Osteoblast (primary cell): ENCODE measurements at regions not wholly inside any gene's neighbourhood (a gene's known extent, or its start where the extent isn't known, plus 50 kb on each side); places are given as distances from the start of the nearest gene placed in this dataset.

ENCODE experiments used
- DNase-seq: peaks from one replicate; pipeline ENCODE4 v3.0.0; 2011; ENCODE audit warnings: low spot score, mixed read lengths; ENCODE audit not compliant: insufficient read length; ENCODE audit errors: missing footprints
- H2AFZ ChIP-seq: 2 replicates; pipeline ENCODE4 v1.6.0; 2011; ENCODE audit warnings: mild to moderate bottlenecking, low read length
- H3K27ac ChIP-seq: 2 replicates; pipeline ENCODE4 v1.5.1; 2011; ENCODE audit warnings: mild to moderate bottlenecking, low read depth, low read length, moderate library complexity
- H3K27me3 ChIP-seq: 2 replicates; pipeline ENCODE4 v1.6.0; 2012; ENCODE audit warnings: mild to moderate bottlenecking, control low read depth, inconsistent platforms, low read length, moderate library complexity; ENCODE audit not compliant: insufficient read depth
- H3K36me3 ChIP-seq: 2 replicates; pipeline ENCODE4 v1.5.1; 2011; ENCODE audit warnings: mild to moderate bottlenecking, low read length, control low read depth, moderate library complexity; ENCODE audit not compliant: insufficient read depth
- H3K4me1 ChIP-seq: 2 replicates; pipeline ENCODE4 v1.5.1; 2011; ENCODE audit warnings: mild to moderate bottlenecking, low read length, control low read depth, moderate library complexity; ENCODE audit not compliant: insufficient read depth
- H3K4me2 ChIP-seq: 2 replicates; pipeline ENCODE4 v1.6.0; 2011; ENCODE audit warnings: mild to moderate bottlenecking, low read length; ENCODE audit not compliant: insufficient read depth
- H3K4me3 ChIP-seq: fragments of 200-600 bp; sonication (generic); 3 replicates; pipeline ENCODE4 v1.5.1; 2012; ENCODE audit warnings: mild to moderate bottlenecking, low read length, inconsistent platforms; ENCODE audit not compliant: insufficient read depth
- H3K79me2 ChIP-seq: 2 replicates; pipeline ENCODE4 v1.6.0; 2012; ENCODE audit warnings: mild to moderate bottlenecking, low read length, control low read depth, inconsistent platforms; ENCODE audit not compliant: insufficient read depth
- H3K9me3 ChIP-seq: 2 replicates; pipeline ENCODE4 v1.5.1; 2011; ENCODE audit warnings: low read depth, low read length, control low read depth
- H4K20me1 ChIP-seq: 2 replicates; pipeline ENCODE4 v1.6.0; 2012; ENCODE audit warnings: mild to moderate bottlenecking, low read length, control low read depth; ENCODE audit not compliant: insufficient read depth
- TF ChIP-seq, protein P1 (sequence below): IDR thresholded peaks from 2 replicates; pipeline ENCODE4 v1.5.1; 2011; ENCODE audit warnings: mild to moderate bottlenecking, low read depth, low read length, moderate library complexity; ENCODE audit errors: extremely low read depth

DNA sequence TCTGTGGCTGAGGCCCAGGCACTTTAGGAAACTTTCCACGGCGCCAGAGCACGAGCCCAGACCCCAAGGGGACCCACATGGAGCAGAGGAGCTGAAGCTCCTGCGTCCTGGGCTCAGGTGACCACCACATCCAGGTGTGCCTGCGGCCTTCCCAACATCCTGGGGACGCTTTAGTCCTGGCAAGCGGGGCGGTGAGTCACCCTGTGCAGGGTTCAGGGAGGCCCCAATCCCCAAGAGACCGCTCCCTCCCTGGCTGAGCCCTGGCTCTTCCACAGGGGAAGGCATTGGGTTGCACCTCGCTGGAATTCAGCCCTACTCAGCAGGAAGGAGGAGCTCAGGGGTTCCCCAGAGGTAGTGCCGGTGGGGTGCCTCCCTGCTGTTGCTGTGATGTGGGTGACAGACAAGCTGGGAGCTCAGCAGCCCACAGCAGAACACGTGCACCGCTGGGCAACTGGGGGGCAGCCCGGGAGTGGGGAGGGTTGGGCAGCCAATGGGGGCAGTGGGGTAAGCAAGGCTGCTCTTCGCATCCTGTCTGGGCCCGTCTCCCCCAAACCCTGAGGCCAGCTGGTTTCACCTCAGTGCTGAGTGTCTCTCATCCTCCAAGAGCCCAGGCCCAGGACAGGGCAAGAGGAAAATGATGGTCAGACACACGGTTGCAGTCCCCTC lies 802.8 kb downstream of the BRD1 start:
- H3K4me3 ChIP-seq, result no peak overlapping the region

DNA sequence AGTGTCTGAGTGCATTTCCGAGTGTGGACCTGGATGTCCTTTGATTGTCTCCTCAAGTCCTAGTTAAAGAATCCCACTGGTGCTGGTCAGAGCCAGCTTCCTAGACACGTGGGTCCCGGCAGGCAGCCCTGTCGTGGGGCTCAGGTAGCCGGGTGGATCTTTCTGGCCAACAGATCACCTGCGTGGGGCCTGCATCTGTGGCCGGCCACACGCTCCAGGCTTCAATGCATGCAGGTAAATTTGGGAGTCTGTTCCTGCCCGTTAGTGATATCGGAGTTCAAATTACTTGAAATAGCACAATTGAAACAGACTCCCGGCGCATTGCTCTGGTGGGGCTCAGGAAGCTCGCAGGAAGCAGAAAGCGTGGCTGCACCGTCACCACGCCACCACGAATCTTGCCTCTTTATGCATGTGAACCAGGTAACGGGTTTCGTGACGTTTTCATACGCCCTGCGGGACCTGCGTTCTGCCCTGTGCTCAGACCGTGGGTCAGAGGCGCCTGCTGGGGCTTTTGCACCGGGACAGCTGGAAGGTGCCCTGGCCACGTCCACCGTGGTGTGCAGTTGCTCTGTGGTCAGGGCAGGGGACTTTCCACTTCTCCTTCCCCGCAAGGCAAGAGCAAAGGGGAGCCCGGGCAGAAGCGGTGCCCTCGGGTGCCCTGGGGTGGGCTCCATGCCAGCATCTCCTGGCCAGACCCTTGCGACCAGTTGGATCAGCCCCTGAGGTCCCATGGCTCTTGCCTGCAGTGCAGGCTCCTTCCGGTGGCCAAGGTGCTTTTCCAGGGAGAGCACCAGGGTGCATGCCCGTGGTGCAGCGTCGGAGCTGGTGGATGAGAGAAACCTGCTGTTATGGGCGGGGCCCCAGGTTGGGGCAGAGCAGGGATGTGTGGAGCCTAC lies 803.5 kb downstream of the BRD1 start:
- Histone ChIP-seq H3K27me3 (no peaks in the 10 kb centered on the region), H3K36me3 (no peaks in the 10 kb centered on the region), H3K9me3 (no peaks in the 10 kb centered on the region), H3K4me2 (no peak overlapping the region), H3K4me1 (no peaks in the 10 kb centered on the region), H4K20me1 (no peaks in the 10 kb centered on the region), H3K79me2 (no peaks in the 10 kb centered on the region), H2AFZ (no peak overlapping the region), H3K27ac (no peak overlapping the region), H3K4me3 (no peak overlapping the region)
- TF ChIP-seq, protein P1, sequence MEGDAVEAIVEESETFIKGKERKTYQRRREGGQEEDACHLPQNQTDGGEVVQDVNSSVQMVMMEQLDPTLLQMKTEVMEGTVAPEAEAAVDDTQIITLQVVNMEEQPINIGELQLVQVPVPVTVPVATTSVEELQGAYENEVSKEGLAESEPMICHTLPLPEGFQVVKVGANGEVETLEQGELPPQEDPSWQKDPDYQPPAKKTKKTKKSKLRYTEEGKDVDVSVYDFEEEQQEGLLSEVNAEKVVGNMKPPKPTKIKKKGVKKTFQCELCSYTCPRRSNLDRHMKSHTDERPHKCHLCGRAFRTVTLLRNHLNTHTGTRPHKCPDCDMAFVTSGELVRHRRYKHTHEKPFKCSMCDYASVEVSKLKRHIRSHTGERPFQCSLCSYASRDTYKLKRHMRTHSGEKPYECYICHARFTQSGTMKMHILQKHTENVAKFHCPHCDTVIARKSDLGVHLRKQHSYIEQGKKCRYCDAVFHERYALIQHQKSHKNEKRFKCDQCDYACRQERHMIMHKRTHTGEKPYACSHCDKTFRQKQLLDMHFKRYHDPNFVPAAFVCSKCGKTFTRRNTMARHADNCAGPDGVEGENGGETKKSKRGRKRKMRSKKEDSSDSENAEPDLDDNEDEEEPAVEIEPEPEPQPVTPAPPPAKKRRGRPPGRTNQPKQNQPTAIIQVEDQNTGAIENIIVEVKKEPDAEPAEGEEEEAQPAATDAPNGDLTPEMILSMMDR, result no peak
- DNase-seq, result peak; percentile 45

More for the DNA sequence above, 802.8 kb downstream of the BRD1 start:
- TF ChIP-seq, protein P1, result no peak
- H3K4me1 ChIP-seq, result no peaks in the 10 kb centered on the region
- no peaks in the 10 kb centered on the region for H3K79me2 ChIP-seq
- no peaks in the 10 kb centered on the region for H3K36me3 ChIP-seq
- peak; percentile 77 for DNase-seq
- H4K20me1 ChIP-seq, result no peaks in the 10 kb centered on the region
- no peak overlapping the region for H3K27ac ChIP-seq
- no peak overlapping the region for H3K4me2 ChIP-seq
- H3K9me3 ChIP-seq, result no peaks in the 10 kb centered on the region
- no peaks in the 10 kb centered on the region for H3K27me3 ChIP-seq
- no peak overlapping the region for H2AFZ ChIP-seq

DNA sequence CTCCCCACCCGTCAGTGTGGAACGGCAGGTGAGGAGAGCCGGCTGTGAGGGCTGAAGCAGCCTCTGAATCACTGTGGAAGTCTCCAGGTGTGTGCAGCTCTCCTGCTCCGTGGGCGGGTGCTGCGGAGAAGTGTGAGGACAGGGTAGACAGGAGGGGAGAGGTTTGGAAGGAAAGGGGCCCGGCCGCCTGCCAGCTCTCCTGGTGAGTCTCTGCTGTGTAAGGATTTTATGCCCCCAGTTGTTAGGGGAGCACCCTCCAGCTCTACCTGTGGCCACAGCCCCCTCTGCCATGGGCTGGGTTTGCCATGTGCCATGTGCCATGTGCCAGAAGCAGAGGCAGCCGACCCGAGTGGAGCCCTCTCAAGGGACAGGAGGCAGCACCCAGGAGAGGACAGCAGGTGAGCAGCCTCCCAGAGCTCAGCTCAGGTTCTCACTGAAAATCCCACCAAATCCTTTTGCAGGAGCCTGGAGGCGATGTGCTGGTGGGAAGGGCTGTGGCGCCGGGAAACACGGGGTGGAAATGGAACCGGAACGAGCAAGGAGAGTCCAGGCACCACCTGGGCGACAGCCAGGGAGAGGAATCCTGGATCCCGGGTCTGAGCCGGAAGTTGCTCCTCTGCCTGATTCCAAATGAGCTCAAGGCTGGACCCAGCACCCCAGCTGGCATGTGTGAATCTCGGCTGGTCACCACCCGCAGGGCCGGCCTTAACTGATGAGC lies 804.4 kb downstream of the BRD1 start:
- Histone ChIP-seq H3K9me3 (no peaks in the 10 kb centered on the region), H4K20me1 (no peaks in the 10 kb centered on the region), H3K27ac (no peak overlapping the region), H3K4me3 (no peak overlapping the region), H3K27me3 (no peaks in the 10 kb centered on the region), H3K36me3 (no peaks in the 10 kb centered on the region), H2AFZ (no peak overlapping the region), H3K4me1 (no peaks in the 10 kb centered on the region), H3K79me2 (no peaks in the 10 kb centered on the region), H3K4me2 (no peak overlapping the region)
- DNase-seq, result peak; percentile 81
- TF ChIP-seq, protein P1, result no peak
